GM21825 (cell line): ENCODE measurements at regions not wholly inside any gene's neighbourhood (a gene's known extent, or its start where the extent isn't known, plus 50 kb on each side); places are given as distances from the start of the nearest gene placed in this dataset.

ENCODE experiments used
- ATAC-seq: cut with Tn5 transposase; IDR thresholded peaks from one replicate; pipeline ENCODE4 v1.9.1; 2021; ENCODE audit warnings: mild to moderate bottlenecking, moderate library complexity; ENCODE audit not compliant: unreplicated experiment

DNA sequence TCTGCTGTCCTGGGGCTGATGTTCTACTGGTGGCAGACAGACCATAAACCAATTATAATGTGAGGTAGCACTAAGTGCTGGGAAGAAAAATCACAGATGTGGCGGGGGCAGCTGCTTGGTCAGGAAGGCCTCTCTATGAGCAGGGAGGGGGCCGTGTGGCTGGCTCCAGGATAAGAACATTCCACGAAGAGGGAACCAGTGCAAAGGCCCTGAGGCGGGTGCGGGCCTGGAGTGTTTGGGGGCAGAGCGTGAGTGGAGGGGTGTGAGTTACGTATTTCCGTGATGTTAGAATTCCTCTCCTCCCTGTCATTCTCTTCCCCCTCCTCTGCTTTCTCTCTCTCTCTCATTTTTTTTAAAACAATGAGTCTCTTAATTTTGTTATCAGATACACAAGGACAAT lies 67.2 kb downstream of the CEBPB start:
- no peak for ATAC-seq

DNA sequence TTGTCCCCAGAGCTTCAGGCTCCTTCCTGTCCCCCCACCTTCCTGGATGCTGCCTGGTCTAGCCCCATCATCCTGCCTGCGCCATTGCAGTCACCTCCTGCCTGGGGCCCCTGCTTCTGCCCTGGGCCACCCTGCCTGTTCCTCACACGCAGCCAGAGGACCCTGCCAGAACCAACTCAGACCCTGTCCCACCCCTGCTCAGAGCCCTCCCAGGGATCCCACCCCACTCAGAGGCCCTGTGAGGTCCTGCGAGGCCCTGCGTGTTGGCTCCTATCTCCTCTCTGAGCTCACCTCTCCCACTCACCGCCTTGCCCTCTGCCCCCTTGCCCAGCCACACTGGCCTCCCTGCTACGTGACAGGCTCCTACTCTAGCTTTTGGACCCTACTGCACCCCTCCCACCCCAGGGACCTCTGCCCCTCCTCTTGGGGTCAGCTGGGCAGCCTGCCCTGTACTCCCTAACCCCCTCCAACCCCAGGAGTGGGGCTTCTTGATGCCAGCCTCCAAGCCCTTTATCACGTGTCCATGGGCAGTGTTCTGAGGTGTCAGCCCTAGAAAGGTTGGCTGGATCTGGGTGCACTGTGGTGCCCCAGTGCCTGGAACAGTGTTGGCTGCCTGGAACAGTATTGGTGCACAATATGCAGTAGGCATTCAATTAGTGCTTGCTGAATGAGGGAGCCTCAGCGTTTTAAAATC lies 68.3 kb downstream of the CEBPB start:
- no peak for ATAC-seq

DNA sequence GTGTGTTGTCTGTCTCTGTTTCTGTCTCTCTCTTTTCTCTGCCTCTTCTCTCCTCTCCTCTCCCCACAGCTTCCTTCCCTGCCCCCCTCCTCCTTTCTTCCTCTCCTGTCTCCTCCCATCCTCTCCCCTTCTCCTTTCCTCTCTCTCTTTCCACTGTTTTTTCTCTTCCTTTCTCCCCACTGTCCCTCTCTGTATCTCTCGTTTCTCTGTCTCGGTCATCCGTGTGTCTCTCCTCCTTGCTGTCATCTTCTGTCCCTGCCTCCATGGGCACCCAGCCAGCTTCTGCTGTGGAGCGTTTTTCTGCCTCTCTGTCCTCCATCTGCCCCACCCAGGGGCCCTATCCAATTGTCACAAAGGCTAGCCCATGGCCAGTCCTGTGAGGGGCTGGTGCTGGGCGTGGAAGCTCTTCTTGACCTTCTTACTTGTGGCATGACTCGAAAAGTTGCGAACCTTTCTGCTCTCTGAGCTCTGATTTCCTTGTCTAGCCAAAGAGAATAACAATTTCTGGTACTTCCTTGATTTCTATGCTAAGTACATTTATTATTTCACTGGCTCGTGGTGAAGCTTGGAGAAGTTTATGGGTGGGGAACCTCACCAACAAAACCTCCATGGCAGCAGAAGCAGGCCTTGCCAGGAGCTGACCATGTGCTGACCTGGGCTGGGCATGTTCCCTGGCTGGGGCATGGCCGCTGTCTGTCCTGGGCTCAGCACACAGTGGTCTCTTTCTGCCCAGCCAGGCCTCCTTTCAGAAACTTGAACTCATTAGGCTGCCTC lies 69.3 kb downstream of the CEBPB start:
- no peak for ATAC-seq

DNA sequence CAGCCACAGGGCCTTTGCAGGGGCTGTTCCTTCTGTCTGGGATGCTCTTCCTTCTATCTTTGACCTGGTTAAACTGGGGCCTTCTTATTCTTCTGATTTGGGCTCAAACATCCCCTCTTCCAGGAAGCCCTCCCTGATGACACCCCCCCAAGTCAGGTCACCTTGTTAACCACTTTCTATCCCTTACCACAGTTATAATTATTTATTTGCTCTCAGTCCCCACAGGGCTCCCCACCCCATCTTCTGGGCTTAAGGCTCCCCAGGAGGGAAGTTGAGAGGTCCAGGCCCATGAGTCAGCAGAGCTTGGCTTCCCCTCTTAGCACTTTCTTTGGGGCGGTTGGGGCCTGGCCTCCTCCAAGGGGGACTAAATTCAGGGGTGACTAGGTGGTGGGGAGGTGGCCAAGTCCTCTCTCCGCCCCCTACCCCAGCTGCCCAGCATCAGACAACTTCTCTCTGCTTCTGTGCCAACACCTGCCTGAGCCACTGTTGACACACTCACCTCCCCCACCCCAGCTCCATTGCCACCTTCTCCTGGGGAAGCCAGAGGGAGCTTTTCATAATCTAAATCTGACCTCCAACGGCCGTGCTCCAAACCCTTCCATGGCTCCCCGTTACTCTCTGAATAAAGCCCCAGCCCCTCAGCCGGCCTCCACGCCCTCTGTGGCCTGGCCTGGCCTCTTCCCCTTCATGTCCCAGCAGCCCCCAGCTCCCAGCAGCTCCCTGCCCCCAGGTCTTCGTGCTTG lies 70.0 kb downstream of the CEBPB start:
- ATAC-seq, result no peak

DNA sequence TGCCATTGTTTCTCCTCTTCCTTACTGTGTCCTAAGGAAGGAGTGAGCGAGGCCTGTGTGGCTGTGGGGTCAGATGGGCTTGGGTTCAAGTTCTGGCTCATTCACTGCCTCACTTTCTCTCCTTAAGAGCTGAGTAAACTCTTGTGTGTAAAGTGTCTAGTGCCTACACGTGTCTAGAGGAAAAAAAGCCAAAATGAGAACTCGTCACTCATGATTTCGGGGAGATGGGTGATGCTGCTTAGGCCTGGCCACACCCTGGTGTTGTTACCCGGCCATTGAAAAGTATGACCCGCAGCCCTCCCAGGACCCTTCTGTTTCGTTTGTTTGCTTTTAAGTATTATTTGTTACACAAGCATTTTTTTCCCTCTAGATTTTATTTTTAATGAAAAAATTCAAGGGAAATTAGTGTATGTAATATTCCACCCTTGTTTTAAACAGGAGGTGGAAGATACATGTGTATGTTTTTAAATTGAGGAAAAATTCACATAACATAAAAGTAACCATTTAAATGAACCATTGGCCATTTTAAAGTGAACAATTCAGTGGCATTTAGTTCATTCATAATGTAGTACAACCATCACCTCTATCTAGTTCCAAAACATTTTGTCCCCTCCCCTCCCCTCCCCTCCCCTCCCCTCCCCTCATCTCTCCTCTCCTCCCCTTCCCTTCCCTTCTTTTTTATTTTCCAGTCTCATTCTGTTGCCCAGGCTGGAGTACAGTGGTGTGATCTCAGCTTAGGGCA lies 71.0 kb downstream of the CEBPB start:
- no peak for ATAC-seq

DNA sequence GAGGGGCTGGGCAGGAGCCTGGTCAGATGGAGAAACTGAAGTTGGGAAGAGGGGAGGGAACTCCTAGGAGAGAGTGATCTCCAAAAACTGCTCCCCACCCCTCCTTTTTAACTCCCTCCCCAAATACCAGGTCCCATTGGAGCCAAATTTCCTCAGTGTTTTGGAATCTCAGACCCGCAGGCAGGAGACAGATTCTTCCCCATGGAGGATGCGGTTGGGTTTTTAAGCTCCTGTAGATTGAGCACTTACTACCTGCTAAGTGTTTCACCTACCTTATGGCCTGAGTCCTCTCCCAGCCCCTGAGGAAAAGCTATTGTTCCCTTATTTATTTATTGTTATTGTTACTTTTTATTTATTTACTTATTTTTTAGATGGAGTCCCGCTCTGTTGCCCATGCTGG lies 73.2 kb downstream of the CEBPB start:
- ATAC-seq, result no peak

DNA sequence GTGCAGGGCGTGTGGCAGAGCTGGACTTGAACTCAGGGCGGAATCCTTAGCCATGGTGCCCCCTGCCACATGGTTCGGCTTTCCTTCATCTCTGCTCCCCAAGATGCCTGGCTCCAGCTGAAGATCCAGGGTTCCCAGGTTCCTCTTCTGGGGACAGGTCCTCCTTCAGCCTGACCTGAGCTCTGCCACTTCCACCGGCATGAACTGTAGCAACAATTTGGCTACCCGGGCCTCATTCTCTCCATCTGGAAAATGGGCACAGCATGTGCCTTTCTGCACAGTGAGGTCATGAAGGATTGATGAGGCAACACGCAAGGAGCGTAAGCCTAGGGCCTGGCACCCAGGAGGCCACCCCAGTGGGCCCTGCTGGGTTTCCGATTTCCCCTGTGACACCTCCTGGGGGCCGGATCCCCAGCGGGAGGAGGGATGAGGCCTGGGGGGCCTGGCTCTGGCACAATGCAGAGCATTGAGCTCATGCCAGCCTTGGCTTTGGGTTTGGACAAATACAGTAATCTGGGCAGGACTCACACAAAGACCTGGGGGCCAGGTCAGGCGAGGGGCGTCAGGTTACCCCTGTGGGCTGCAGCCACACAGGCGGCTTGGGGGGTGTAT lies 74.0 kb downstream of the CEBPB start:
- ATAC-seq, result no peak

DNA sequence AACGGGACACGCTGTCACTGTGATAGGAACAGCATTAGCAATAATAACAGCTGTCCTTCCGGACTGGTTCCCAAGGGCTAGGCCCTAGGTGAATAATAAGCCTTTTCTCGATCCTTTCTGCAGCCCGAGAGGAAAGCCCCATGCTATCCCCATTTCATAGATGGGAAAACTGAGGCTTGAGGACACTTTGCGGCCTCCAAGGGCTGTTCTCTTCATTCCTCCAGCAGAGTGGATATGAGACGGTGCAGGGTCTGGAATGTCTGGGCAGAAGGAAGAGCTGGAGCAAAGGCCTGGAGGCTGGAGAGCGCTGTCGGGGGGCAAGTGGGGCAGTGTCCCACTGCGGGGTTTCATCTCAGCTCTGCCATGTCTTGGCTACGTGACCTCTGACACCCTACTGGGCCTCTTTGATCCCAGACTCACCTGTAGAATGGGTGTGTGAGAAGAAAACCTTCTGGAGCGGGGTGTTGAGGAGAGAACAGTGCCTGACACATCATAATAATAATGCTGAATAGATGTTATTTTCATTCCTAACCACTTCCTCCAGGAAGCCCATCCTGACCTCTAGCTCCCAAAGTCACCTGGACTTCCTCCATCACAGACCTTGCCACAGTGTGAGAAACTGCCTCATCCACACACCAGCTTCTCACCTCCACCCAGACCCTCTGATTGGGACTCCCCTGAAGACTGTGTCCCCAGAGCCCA lies 74.8 kb downstream of the CEBPB start:
- ATAC-seq, result no peak

DNA sequence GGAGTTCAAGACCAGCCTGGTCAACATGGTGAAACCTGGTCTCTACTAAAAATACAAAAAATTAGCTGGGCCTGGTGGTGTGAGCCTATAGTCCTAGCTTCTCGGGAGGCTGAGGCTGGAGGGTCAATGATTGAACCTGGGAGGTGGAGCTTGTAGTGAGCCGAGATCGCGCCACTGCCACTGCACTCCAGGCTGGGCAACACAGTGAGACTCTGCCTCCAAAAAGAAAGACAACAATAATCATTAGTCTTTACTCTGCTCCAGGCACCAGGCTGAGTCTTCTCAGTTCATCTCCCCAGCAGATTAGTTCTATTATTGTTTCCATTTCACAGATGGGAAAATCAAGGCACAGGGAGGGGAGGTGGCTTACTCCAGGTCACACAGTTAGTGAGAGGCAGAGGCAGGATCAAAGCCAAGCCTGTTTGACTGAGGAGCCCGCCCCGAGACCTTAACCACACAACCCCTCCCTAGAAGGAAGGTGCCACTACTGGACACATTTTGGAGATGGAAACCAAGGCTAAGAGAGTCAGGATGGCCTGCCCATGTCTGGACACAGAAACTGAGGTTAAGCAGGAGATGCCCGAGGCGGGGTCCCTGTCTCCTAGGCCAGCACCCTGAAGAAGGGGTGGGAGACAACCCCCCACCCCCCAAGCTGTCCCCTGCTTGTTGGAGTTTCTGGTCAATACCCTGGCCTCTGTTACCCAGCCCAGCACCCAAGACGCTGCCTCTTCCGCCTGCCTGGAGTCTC lies 75.8 kb downstream of the CEBPB start:
- ATAC-seq, result no peak

DNA sequence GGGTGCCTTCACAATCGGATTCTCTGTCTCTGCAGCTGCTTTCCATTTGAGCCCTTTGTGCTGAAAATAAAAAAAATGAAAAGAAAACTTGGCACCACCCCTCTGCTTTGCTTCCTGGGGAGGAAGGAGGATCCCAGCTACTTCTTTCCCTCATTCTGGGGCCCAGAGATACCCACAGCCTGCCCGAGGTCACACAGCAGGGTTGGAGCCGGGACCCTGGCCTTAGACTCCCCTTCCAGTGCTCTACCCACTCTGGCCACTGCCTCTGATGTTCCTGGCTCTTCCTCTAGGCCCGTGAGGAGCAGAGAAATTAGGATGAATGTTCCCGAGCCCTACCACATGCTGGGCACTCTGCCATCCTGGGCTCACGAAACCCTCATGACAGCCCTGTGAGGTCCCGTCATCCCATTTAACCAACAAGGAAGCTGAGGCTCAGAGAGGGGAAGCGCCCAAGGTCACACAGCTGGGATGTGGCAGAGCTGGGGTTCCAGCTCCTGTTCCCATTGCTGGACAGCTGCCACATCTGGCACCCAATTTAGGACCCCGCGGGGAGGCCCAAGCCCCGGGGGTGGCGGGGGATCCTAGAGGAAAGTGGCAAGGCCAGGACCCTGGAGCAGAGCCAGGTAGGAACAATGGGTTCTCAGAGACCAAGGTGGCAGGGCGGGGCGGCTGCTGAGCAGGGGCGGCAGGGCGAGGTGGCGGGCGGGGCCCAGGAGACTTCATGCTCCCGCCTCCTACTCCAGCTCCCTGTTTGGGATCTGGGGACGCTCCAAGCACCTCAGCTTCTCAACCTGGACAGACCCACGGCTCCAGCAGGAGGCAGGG lies 76.6 kb downstream of the CEBPB start:
- ATAC-seq, result no peak

DNA sequence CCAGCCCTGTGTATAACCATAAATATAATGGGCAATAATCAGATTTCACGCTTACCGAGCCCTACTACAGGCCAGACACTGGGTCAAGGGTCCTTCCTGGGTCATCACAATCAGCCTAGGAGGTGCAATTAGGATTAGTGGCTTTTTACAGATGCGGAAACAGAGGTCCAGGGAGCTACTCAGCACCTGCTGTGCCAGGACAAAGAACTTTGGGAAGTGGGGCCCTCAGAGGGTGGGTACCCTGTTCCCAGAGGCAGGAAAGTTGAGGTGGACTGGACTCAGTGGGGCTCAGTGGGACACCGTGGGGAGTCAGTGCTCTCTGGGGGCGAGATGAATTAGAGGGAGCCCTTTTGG lies 77.2 kb downstream of the CEBPB start:
- ATAC-seq, result no peak

DNA sequence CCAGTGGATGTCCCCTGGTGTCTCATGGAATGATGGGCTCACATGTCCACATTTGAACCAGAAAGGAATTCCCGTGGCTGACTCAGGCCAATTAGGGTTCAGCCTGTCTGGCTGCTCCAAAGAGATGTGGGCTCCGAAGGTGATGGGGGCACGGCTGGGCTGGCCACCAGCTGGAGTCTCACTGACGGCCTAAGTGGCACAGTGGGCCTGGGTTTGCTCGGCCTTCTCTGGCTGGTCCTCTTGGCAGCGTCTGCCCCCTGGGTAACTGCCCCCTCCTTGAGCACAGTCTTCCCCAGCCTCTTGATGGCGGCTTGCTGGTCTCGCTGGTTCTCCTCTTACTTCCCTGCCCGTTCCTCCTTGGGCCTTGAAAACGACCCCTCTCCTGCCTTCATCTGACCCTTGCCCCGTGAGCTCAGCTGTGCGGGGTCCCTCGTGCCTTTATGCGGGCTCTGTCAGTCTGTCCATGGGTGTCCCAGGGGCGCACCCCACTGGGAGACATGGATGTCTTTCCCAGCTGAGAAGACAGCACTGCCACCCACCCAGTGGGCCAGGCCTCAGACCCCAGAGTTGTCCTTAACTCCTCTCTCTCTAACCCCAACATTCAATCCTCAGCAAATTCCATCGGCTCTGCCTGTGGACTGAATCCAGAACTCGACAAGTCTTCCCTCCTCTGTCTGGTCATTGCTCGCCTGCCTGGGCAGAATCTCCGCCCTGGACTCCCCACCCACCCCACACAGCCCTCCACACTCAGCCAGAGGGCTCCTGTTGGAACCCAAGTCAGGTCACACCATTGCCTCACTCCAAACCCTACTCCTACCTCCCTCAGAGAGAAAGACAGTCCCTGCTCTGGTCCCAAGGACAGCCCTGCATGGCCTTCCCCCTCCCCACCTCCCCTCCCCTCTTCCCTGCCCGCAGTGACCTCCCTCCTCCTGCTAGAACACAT lies 78.7 kb downstream of the CEBPB start:
- no peak for ATAC-seq

DNA sequence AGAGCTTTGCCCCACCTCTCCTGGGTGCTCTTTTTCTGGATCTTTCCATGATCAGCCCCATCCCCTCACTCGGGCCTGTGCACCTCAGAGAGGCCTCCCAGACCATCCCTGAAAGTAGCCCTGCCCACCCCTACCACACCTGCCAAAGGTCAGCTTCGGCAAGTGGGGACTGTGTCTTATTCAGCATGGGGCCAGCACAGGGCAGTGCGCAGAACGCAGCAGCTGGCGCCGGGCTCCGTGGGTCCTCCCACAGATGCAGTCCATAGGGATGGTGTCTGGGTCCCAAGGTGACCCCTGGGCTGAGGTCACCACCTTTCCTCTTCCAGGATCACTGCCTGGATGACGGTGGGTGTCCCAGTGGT lies 79.4 kb downstream of the CEBPB start:
- no peak for ATAC-seq

DNA sequence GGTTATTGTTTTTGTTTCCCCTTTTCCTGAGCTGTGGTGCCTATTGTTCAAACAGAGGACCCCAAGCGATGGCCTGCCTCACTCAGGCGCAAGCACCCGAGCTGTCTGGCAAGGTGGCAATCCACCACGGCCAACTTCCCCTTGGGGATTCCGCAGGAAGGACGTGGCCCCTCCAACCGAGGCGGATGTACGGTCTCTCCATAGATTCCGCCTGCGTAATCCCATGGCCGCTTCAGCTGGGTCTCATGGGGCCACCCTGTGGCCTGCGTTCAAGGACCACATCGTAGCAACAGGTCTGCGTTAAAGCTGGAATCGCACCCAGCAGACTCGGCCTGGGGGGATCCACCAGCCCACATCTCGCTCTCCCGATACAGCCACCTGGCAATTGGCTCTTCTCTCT lies 79.9 kb downstream of the CEBPB start:
- ATAC-seq, result no peak

DNA sequence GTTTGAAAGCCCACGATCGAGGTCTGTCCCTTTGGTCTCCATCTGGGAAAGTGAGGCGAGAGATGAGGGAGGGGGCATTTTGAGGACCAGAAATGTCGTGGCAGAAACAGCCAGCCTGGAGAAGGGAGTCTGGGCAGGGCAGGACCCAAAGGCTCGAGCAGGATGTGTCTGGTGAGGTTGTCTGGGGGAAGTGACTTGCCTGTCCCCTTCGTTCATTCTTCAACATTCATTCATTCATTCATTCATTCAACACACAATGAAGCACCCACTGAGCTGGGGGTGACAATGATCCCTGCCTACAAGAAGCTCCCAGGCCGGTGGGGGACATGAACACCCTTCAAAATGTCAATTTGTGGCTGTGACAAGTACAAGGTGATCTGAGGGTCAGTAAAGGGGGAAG lies 80.5 kb downstream of the CEBPB start:
- ATAC-seq, result no peak

DNA sequence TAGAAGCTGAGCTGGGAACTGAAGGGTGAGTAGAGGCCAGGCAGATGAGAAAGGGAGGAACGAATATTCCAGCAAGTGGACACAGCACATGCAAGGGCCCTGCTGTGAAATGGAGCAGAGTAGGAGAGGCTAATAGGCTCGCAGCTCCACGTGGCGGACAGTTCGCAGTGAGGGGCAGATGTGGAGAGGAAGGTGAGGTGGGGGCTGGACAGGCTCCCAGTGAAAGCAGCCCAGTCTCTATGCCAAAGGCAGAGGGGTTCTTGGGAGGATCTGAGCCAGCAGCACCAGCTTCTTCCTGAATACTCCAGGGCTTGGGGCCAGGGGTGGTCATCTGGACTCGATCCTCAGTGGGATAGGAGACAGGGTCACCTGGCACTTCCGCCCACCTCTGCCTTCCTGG lies 81.0 kb downstream of the CEBPB start:
- ATAC-seq, result no peak

DNA sequence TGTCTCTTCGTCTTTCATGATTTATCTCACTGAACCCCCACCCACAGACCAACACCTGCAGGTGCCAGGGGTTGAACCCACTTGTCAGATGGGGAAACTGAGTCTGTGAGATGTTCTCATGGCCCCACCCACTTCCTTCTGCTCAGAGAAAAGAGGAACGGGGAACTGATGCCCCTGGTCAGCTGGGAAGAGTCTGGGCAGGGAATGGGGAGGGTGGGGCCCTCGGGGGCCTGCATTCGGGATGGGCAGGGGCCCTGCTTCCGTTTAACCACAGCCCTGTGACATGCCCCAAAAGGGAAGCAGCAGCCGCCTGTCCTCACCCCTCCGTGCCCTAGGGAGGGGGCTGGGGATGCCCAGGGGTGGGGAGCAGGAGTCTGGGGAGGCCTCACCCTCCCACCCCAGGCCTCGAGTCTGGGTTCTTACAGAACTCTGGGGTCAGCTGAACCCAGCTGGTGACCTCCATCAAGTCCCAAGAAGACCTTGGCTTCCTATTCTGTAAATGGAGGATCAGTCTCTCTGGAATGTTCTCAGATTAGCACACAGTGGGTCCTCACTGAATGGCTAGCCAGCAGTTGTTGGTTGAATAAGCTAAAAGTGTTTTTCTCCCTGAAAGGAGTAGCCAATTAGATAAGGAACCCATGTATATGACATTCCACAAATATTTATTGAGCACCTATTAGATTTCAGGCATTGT lies 81.5 kb downstream of the CEBPB start:
- no peak for ATAC-seq
